NOMO-1 treated with dmso at 0.1 percent for 144 hours (cell line): ENCODE measurements at regions not wholly inside any gene's neighbourhood (a gene's known extent, or its start where the extent isn't known, plus 50 kb on each side); places are given as distances from the start of the nearest gene placed in this dataset.
"Not testable (repeated sequence)": the region's sequence is repeated elsewhere in the genome, so short reads cannot be mapped to it uniquely, and the experiment has no call there.

Source experiments
- DNase-seq: peaks from one replicate; lab custom pipeline; 2025; ENCODE audit not compliant: unreplicated experiment; lab: John Stamatoyannopoulos, UW

DNA sequence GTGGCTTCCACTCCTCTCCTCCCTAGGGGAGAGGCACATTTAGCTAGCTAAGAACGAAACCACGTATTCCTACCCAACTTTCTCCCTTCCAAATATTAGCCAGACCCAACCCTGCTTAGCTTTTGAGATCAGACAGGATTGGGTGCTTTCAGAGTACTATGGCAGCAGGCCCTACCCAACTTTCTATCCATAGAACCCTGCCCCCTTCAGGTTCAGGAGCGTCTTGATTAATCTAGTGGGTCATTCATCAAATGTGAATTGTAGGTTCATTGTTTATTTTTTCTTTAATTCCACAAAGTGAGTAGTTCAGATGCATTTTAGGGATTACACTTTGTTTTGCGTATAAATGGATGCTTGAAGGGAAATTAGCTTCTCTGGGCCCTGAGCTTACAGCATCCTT, 188.3 kb downstream of the MIB1 start:
- DNase-seq = no peak

- DNase-seq = no peak
Measured at GRCh38 chr18:21930177-21930576, 189.6 kb downstream of the MIB1 start.

DNA sequence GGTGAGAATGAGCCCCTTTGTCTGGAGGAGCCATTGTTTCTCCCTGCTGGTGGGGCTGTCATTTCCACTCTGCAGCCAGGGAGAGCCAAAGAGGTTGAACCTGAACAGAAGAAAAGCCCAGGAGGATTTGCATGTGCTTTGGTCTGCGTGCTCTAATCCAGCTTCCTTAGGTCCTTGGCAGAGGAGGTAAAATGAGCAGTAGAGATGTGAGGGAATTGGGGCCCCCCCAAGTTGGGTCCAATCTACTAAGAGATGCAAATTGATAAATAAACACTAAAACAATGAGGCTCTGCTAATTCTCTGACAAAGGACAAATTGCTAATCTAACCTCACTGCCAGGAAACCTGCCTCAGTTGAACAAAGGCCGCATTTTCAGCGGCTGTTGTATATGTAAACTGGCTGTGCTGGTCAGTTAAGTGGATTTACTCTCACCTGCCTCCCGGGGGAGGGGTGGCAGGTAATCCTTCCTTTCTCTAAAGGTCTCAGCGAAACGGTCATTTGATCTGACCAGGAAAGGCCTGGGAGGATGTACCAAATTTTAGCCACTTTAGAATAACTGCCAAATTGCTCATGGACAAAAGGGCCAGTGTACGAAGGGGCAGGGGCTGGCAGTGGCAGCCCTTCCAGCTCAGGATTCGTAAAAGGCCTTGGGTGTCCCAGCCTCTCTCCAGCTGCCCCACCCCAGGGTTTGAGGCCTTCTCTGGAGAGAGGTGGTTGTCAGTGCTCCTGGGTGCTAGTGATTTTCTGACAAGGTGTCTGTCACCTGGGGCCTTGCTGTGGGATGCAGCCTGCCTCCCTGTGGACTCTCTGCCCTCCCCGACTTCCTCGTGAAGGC, 193.6 kb downstream of the MIB1 start:
- no peak for DNase-seq

DNA sequence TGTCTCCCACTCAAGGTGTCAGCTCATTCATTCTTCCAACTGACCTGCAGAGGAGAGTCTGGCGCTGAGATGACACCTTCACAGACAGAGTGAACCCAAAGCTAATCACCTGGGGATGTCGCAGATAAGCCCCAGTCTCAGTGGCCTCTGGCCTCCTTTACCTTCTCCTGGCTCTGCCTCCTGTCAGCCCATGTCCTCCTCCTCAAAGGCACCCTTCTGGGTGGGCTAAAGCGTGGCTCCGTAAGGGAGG, 194.1 kb downstream of the MIB1 start:
- no peak for DNase-seq

DNA sequence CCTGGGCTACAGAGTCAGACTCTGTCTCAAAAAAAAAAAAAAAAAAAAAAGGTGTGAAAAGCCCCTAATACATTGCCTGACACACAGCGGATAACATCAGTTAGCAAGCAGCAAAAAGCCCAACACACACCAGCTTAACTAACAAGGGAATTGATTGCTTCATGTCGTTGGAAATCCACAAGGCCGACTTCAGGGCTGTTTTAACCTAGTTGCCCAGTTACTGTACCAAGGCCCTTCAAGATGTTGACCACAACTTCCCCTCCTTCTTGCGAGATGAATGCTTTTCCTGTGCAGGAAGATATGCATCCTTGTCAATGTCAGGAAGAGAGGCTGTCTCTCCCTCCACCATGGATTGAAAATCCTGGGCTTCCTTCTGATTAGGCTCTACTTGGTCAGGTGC, 202.9 kb downstream of the MIB1 start:
- peak; percentile 3 for DNase-seq

GRCh38 chr18:21949326-21950015, 208.9 kb downstream of the MIB1 start:
- DNase-seq = no peak

- no peak for DNase-seq
Measured at GRCh38 chr18:21955757-21956652, 213.4 kb upstream of the GATA6 start.

- DNase-seq = no peak
Measured at GRCh38 chr18:21958263-21958662, 211.1 kb upstream of the GATA6 start.

DNA sequence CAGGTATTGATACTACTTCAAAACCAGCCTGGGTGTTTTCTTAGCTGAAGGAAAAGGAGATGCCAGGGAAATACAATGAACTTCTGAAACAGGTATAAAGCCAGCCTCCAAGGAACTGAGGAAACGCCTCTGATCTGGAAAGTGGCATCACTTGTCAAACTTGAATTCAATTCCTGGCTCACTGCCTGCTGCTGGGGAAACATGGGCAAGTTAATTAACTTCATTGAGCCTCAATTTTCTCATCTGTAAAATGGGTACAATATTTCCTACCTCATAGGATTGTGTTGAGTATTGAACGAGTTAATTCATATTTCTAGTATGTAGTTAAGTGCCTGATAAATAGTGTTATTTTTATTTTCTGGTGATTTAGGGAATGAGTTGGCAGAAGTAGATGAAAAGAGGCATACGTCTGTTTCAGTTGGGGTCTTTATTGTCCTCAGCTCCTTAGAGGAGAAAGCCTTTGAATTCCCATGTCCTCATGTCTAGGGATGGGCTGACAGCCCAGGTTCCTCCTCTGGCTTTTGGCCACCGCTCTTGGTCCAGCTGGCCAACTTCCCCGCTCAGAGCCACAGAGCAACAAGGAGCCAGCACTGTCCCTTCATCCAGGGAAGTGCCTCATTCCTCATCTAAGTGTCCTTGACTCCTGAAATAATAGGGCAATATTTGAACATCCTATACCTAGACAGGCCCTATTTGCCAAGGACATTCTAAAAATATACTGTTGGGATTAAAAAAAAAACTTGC, 210.5 kb upstream of the GATA6 start:
- DNase-seq = no peak

DNA sequence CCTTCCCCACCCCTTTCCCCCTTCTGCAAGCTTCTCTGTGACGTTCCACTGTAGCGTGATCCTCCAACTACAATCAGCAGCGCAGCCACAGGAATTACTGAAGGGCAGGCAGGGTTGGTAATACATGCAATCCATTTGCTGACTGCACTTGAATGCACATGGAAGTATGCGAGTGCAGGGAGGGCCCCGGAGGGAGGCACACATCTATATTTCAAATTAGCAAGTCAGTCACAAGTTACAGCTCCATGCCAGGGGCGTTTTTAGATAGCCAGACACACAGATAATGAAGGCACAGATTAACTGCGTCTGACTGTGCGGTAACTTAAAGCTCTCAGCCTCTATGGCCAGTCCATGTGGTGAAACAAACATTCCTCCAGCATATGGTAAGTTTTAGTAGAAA, 209.2 kb upstream of the GATA6 start:
- DNase-seq = peak; percentile 9

DNA sequence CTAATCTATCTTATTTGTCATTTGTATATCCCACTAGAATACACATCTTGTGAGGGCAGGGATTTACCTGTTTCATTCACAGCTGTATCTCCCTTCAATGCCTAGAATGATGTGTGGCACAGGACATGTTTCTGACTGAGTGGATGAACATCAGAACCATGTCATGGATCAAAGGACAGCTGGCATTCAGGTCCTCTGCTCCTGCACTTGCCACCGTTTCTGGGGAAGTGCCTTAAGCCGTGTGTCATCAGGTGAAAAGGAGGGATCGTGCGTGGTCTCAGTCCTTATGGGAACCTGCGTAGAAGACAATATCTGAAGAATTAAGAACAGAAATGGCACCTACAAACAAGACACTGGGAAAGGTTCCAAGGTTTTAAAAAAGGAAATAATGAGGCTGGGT, 206.1 kb upstream of the GATA6 start:
- DNase-seq = no peak

- no peak for DNase-seq
Measured at GRCh38 chr18:21968338-21968737, 201.1 kb upstream of the GATA6 start.

DNA sequence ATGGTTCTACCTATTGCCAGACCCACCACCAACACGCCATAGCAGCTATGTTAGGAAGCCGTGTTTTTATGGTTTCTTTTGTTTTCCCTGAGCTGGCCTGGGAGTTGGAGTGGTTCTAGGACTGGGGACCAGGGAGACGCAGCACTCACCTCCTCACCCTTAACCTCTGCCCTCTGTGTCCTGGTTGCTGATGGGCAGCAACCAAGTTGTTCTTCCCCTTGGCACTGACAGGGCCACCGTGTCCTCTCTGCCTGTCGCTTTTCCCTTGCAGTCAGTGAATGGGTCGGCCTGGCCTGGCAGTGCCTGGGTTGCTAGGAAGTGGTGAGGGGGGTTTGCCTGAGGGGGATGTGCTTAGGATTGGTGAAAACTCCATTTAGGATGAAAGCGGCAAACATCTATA, 197.1 kb upstream of the GATA6 start:
- no peak for DNase-seq

GRCh38 chr18:21975954-21976353, 193.4 kb upstream of the GATA6 start:
- not testable (repeated sequence) for DNase-seq

- no peak for DNase-seq
Measured at GRCh38 chr18:21978546-21979170, 190.7 kb upstream of the GATA6 start.

DNA sequence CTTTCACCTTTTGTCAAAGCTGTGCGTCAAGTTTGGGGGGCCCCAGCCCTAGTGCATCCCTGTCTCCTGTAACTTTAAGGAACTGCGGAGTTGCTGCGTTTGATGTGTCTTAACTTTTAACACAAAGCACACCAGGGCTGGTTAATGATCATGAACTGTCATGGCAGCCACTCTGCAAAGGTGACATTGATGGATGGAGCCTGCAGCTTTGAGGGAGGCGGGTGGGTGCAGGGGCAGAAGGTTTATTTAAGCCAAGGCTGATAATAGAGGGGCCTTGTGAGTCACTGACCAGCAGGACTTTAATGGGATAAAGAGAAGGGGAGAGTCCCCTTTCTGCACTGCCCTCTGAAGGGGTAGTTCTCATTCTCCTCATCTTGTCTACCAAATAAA, 190.2 kb upstream of the GATA6 start:
- DNase-seq = no peak

GRCh38 chr18:21979759-21980158, 189.6 kb upstream of the GATA6 start:
- DNase-seq = no peak

DNA sequence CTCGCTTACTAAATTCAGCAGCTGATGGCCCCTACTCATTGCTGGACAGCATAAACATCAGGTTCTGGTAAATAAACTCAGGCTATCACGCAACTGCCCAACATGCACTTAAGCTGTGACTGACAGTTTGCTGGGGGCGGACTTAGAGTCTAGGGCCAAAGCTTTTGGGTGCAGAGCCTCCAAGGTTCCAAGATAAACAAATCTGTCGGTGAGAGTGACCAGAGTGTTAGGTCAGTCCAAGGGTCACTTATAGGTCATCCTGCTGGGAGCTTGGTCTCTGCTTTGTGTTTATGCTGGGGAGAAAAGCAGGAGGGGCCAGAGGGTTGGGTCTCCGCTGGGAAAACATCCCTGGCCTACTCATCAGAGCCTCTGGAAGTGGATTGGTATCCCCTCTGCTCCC, 188.6 kb upstream of the GATA6 start:
- no peak for DNase-seq

DNA sequence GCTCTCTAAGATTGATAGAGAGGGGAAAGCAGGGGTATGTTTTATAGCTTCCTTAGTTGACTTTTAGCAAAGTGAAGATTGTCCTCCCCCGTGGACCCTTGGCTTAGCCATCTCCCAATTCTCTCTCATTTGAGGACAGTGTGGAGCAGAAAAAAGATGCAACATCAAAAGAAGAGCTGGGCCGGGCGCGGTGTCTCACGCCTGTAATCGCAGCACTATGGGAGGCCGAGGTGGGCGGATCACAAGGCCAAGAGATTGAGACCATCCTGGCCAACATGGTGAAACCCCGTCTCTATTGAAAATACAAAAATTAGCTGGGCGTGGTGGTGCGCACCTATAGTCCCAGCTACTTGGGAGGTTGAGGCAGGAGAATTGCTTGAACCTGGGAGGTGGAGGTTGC, 187.9 kb upstream of the GATA6 start:
- not testable (repeated sequence) for DNase-seq

- no peak for DNase-seq
Measured at GRCh38 chr18:21991081-21991534, 178.3 kb upstream of the GATA6 start.

DNA sequence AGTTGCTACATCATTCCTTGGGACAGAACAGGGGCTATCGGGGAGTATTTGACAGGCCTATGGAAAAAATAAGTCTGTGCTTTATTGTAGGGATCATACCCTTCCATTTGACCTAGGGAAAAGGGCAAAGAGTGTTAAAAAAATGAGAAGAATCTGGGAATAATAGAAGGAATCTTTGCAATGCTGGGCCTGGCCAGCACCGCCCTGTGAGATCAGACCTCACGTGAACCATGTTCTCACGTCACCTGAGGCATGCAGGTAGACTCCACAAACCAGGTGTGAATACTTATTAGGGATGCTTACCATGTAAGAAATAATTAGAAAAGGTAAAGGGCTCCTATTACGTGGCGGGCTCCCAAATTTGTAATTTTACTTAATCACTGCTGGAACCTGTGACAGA, 177.5 kb upstream of the GATA6 start:
- no peak for DNase-seq
